ENCODE measurements at regions not wholly inside any gene's neighbourhood (a gene's known extent, or its start where the extent isn't known, plus 50 kb on each side); places are given as distances from the start of the nearest gene placed in this dataset.
"Not testable (repeated sequence)": the region's sequence is repeated elsewhere in the genome, so short reads cannot be mapped to it uniquely, and the experiment has no call there.

DNA sequence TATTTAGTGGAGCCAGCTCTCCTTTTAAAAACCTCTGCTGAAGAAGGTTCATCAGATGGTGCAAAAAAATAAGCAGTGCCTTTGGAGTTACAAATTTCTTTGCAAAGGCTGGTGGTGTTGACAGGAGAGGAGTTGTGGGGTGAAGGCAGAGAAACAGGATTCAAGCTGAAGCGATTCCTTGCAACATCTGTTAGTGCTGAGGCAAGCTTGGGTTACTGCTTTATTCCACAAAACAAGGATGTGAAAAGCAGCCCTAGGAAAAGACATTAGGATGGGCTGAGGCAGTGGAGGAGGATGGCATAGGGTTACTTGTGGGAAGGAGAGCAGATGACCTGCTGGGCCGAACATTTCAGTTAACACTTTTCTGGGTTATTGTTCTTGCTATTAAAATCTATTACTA is 390.7 kb downstream of the DLEU7 start:
- DNase-seq (ENCODE audit: low spot score), result no peak

- DNase-seq (ENCODE audit: low spot score), result no peak
Observed at GRCh38 chr13:50453188-50453587, 390.3 kb downstream of the DLEU7 start.

GRCh38 chr13:50456111-50456510 is 387.4 kb downstream of the DLEU7 start:
- no peak for DNase-seq (ENCODE audit: low spot score)

GRCh38 chr13:50457415-50458393 is 385.8 kb downstream of the DLEU7 start:
- DNase-seq (ENCODE audit: low spot score), result no peak

- no peak for DNase-seq (ENCODE audit: low spot score)
Observed at GRCh38 chr13:50459046-50459445, 384.4 kb downstream of the DLEU7 start.

- DNase-seq (ENCODE audit: low spot score), result no peak
Observed at GRCh38 chr13:50459658-50460057, 383.8 kb downstream of the DLEU7 start.

- DNase-seq (ENCODE audit: low spot score), result no peak
Observed at GRCh38 chr13:50460358-50460757, 383.1 kb downstream of the DLEU7 start.

DNA sequence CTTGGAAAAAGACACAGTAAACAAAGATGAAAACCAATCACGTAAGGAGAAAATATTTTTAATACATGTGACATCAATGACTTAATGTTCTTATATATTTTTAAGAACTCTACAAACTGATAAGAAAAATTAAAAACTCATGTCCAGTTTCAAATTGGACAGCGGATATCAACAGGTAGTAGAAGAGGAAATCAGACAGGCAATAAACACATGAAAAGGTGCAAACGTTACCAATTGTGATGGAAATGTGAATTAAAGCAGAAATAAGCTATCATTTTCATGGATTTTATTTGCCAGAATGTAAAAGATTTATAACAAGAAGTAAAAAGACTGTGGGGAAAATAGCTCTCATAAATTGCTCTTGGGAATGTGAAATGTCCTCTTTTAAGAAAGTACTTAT is 382.3 kb downstream of the DLEU7 start:
- no peak for DNase-seq (ENCODE audit: low spot score)

- DNase-seq (ENCODE audit: low spot score), result no peak
Observed at GRCh38 chr13:50463719-50464118, 379.8 kb downstream of the DLEU7 start.

GRCh38 chr13:50464349-50465251 is 378.9 kb downstream of the DLEU7 start:
- no peak for DNase-seq (ENCODE audit: low spot score)

DNA sequence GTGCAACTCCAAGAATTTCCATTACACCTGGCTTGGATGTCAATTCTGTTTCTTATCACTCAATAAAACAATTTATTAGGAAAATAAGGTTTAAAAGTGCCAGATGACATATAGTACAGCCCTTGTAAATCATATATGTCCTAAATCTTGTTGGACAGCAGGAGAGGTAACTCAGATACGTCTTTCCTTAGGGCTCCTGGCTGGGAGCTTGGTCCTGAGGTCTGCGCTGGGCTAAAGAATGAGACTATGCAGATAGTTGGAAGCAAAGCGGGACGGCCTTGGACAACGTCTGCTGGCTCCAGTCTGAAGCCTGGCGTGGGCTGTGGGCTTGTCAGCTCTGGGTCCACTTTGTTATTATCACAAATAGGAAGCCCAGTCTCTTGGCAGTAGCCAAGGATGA is 377.0 kb downstream of the DLEU7 start:
- DNase-seq (ENCODE audit: low spot score), result no peak

GRCh38 chr13:50467156-50468110 is 376.1 kb downstream of the DLEU7 start:
- DNase-seq (ENCODE audit: low spot score), result no peak

GRCh38 chr13:50468849-50469669 is 374.4 kb downstream of the DLEU7 start:
- DNase-seq (ENCODE audit: low spot score), result no peak

DNA sequence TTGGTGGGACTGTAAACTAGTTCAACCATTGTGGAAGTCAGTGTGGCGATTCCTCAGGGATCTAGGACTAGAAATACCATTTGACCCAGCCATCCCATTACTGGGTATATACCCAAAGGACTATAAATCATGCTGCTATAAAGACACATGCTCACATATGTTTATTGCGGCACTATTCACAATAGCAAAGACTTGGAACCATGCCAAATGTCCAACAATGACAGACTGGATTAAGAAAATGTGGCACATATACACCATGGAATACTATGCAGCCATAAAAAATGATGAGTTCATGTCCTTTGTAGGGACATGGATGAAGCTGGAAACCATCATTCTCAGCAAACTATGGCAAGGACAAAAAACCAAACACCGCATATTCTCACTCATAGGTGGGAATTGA is 370.4 kb downstream of the DLEU7 start:
- not testable (repeated sequence) for DNase-seq (ENCODE audit: low spot score)

DNA sequence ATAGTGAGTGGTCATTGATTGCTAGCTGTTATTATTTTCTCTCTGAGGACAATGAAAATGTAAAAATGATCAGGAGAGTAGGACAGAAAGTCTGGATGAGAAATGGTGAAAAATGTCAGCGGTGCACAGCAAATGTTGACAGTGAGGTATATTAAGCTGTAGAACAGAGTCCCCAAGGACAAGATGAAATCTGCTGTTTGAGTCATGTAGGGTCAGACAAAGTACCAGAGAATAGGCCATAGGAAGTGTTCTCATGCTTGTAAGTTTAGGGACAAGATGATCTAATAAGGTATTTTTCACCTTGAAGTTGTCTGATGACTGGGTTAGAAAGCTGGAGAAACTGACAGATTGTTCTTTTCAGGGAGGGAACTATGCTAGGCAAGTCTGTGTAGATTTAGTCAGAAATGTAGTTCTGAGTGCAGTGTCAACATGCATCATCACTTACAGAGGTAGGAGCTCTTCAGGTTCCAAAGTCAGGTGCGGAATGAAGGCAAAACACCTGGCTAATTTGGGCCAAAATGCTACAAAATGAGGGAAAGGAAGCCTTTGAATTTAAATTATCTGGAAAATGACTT is 369.3 kb downstream of the DLEU7 start:
- no peak for DNase-seq (ENCODE audit: low spot score)

DNA sequence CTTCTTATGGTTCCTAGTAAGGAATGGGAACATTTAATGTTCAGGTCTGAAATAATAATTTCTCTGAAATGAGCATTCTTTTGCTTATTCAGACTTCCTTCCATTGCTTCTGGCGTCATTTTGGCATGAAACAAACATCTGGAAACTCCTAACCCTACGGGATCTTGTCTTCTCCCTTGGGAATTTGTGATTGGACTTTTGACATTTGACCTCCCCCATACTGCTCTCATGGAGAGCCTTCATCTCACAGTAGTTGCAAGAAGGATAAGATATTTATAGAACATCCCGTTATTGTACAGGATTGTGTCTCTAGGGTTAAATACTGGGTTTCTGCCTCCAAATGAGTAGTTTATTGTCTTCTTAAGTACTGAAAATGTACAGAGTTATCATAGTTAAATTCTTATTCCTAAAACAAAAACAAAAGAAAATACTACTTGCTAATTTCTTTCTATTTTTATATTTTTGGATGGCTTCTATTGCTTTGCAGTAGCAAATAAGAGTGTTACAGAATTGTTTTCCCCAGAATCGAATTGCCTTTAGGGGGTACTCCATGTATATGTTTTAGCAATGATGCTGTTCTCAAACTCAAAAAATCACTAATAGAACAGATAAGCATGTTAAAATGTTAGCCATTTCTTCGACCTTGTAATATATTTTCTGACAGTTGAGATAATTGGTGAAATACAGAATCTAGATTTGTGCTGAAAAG is 366.8 kb downstream of the DLEU7 start:
- DNase-seq (ENCODE audit: low spot score), result no peak

DNA sequence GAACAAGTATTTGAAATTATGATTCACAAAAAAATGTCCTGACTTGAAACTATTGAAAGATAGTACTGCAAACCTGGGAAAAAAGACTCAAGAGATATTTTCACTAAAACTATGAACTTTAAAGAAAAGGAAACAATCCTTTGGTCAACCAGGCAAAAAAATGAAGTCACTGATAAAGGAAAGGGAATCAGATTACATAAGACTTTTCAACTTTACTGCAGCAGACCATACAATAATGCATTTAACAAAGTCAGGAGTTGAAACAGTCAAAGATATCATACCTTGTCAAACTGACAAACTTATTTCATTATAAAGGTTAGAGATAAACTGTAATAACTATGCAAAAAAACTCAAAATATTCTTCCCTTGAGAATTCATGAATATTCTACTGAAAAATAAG is 361.6 kb downstream of the DLEU7 start:
- no peak for DNase-seq (ENCODE audit: low spot score)

DNA sequence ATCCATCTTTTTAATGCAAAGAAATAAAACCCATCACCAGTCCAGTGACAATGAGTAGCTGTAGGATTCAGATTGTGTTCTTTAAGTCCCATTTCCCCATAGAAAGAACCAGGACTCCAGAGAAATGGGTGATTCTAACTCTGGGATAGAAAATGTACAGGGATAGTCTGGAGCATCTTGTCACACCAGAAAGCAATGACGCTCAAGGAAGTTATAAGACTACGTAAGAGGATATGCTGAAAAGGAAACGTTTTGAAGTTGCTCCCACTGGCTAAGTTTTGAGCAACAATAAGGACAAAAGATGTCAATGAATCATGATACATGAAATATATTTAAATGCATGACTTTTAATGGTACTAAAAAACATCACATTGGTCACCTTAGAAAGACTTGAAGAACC is 360.1 kb downstream of the DLEU7 start:
- DNase-seq (ENCODE audit: low spot score), result no peak

DNA sequence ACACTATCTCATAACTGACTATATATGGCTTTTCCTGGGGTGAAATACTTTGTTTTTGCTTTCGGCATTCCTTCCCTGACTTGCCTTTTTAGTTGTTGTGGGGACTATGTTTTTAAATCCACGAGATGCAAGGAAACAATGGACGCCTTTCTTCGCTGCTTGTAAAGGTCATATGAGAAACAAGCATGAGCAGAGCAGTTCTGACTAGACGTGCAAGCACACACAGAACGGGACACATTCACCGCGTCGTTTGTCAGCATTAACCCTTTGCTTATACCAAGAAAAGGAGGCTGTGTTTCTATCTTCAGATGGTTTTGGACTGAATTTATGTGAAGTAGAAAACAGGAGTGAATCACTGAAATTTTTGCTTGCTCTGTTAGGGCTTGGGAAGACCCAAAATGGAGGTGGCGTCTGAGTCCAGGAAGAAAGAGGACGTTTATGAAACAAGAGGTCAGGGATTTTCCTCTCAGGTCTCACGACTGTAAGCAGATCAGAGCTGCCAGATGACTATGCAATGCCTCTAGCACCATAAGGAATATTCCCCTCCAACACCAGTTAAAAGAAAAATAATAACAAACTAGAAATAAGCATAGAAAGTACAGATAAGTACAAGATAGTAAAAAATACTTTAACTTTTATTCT is 358.9 kb downstream of the DLEU7 start:
- no peak for DNase-seq (ENCODE audit: low spot score)
